ENCODE measurements at regions not wholly inside any gene's neighbourhood (a gene's known extent, or its start where the extent isn't known, plus 50 kb on each side); places are given as distances from the start of the nearest gene placed in this dataset.
A peak's percentile ranks its signal among the peaks of the same experiment; 100 is the strongest.
"Not testable (repeated sequence)": the region's sequence is repeated elsewhere in the genome, so short reads cannot be mapped to it uniquely, and the experiment has no call there.

- no peak for DNase-seq (ENCODE audit: low spot score)
These were observed 224.5 kb upstream of the CENPE start for GRCh38 chr4:103422467-103423219.

DNA sequence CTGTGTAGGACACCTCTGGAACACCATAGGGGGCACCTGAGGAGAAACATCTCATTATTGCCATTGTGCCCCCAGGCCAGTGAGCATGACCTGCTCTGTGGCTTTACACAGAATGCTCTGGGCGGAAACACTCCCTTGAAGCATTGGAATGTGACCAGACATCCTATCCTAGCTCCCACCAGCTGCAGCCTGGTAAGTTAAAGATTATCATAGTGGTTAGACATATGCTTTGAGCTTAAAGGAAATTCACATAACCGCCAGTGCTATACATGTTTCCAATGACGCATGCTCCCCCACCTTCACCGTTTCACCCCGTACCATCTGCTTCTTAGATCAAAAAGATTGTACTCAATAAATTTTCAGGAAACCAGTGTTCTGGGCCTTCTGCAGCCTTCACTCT is 217.7 kb upstream of the CENPE start:
- no peak for DNase-seq (ENCODE audit: low spot score)

DNA sequence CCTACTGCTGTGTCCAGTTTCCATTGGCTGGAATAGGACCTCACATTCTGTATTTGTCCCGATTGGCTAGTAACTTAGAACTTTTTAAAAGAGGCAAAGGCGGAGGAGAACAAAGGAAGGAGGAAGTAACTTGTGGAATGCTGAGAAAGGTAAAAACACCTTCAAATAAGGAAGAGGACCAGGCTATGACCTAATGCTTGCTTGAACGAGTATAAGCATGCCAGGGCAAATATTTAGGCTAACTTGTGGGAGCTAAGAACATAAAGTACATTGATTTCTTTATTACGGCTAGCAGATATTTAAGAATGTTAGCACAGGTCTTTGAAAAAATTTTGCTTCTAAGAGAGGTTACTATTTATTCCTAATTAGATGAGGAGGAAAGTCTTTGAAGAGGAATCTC is 214.5 kb upstream of the CENPE start:
- not testable (repeated sequence) for DNase-seq (ENCODE audit: low spot score)

- no peak for DNase-seq (ENCODE audit: low spot score)
These were observed 212.2 kb upstream of the CENPE start for GRCh38 chr4:103410386-103410785.

- DNase-seq (ENCODE audit: low spot score) = no peak
These were observed 207.3 kb upstream of the CENPE start for GRCh38 chr4:103405415-103405814.

DNA sequence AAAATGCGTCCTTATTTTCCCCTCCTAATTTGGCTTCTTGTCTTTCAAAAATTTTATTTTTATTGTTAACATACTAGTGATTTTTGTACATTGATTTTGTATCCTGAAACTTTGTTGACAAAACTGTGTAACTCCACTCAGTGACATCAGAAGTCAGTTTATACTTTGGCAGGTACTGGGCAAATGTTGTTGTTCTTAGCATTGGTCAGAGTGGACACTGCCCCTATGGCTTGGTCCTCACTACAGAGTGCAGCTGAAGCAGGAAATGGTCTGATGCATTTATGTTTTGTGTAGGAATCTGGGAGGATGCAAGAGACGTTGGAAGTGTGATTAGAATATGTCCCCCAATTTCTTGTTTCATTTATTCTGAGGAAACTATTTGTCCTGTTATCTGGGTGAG is 205.5 kb upstream of the CENPE start:
- DNase-seq (ENCODE audit: low spot score) = no peak

DNA sequence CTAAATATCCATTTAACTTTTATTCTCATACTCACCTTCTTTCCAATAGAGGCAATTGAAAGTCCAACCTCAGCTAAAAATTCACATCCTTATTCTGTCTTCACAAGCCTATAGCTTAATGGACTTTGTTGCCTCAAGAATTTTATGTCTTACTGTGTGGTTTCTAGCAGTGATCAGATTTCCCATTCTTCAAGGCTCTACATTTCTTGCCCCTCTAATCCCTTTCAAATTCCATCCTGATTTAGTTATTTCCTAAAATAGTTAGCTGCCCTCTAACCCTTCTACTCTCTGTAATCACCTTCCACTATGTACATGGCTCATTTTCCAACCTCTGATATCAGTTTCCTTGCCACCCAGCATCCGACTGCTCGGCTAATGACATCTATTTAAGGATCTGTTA is 204.1 kb upstream of the CENPE start:
- no peak for DNase-seq (ENCODE audit: low spot score)

DNA sequence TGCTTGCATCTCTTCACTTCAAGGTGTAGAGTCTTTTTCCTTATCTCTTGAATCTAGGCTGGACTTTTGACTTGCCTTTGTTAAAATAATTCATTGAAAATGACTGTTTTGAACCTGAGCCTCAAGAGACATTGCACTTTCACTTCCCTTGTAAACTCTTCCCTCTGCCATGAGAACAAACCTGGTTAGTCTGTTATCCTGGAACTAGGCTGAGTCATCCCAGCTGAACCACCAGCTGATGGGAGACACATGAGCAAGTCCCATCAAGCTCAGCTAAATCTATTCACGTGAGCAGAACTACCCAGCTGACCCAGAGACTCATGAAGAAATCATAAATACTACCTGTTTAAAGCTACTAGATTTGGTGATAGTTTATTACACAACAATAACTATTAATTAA is 202.3 kb upstream of the CENPE start:
- DNase-seq (ENCODE audit: low spot score) = no peak

- no peak for DNase-seq (ENCODE audit: low spot score)
These were observed 199.4 kb upstream of the CENPE start for GRCh38 chr4:103397541-103397940.

DNA sequence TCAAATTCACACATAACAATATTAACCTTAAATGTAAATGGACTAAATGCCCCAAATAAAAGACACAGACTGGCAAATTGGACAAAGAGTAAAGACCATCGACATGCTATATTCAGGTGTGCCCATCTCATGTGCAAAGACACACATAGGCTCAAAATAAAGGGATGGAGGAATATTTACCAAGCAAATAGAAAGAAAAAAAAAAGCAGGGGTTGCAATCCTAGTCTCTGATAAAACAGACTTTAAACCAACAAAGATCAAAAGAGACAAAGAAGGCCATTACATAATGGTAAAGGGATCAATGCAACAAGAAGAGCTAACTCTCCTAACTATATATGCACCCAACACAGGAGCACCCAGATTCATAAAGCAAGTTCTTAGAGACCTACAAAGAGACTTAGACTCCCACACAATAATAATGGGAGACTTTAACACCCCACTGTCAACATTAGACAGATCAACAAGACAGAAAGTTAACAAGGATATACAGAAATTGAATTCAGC is 189.4 kb upstream of the CENPE start:
- not testable (repeated sequence) for DNase-seq (ENCODE audit: low spot score)

DNA sequence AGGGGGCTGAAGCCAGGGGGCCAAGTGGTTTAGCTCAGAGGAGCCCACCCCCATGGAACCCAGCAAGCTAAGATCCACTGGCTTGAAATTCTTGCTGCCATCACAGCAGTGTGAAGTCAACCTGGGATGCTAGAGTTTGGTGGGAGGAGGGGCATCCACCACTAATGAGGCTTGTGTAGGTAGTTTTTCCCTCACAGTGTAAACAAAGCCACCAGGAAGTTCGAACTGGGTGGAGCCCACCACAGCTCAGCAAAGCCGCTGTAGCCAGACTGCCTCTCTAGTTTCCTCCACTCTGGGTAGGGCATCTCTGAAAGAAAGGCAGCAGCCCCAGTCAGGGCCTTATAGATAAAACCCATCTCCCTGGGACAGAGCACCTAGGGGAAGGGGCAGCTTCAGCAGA is 187.4 kb upstream of the CENPE start:
- DNase-seq (ENCODE audit: low spot score) = not testable (repeated sequence)

DNA sequence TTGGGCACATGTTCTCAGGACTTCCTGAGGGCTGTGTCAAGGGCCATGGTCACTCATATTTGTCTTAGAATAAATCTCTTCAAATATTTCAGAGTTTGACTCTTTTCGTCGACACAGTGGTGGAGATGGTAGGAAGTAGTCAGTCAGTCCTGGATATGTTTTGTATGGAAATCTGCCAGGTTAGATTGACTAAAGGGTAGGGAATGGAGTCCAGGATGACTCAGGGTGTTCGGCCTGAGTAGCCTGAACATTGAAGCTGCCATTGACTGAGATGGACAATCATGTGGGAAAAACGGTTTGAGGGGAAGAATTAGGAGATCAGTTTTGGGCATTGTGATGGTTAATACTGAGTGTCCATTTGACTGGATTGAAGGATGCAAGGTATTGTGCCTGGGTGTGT is 177.1 kb upstream of the CENPE start:
- no peak for DNase-seq (ENCODE audit: low spot score)

- DNase-seq (ENCODE audit: low spot score) = no peak
These were observed 176.6 kb upstream of the CENPE start for GRCh38 chr4:103374758-103375157.

GRCh38 chr4:103374306-103374705 is 176.2 kb upstream of the CENPE start:
- no peak for DNase-seq (ENCODE audit: low spot score)

DNA sequence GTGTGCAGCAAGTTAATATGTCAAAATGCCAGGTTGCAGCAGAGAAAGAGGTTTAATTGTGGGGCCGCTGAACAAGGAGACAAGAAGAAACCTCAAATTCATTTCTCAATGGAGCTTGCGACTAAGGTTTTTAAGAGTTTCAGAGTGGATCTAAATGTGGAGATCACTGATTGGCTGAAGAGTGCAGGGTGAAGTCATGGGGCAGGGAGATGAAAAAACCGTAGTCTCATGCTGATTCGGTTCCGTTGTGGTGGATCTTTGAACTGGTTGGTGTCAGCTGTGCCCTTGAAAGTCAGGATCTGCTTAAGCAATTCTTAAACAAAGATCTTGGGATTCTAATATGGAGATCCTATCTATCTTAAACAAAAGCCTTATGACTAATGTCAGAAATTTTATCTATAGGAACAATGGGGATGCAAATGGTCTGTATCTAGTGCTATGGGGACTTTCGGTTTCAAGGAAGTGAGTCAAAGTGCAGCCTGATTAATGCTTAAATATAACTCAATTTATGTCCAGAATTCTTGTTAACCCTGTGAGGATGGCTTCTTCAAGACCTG is 173.9 kb upstream of the CENPE start:
- no peak for DNase-seq (ENCODE audit: low spot score)

GRCh38 chr4:103370336-103370735 is 172.2 kb upstream of the CENPE start:
- DNase-seq (ENCODE audit: low spot score) = no peak

- no peak for DNase-seq (ENCODE audit: low spot score)
These were observed 167.1 kb upstream of the CENPE start for GRCh38 chr4:103365285-103365684.

DNA sequence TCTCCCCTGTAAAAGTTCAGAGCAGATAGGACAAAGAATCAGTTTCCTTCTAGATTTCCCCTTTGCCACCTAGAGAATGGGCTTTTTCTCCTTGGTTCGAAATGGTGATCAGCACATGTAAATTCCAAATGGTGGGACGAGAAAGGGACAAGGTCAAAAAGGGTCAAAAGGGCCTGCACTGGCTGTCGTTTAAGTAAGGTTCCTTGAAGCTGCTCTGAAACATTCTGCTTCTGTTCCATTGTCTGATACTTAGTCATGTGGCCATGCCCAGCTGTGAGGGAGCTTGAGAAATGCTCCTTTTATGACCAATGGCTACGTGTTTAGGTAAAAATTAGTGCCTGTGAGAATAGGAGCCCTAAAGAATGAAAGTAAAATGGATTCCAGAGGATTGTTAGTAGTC is 165.9 kb upstream of the CENPE start:
- no peak for DNase-seq (ENCODE audit: low spot score)

GRCh38 chr4:103361926-103362325 is 163.8 kb upstream of the CENPE start:
- DNase-seq (ENCODE audit: low spot score) = no peak

DNA sequence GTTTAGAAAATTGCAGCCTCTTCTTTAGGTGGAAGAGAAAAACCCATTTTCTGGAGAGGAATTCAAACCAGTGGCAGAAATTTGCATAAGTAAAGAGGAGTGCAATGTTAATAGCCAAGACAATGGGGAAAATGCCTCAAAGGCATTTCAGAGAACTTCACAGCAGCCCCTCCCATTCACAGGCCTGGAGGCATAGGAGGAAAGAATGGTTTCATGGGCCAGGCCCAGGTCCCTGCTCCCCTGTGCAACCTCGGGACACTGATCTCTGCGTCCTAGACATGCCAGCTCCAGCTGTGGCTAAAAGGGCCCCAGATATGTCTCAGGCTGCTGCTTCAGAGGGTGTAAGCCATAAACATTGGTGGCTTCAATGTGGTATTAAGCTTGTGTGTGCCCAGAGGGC is 161.8 kb upstream of the CENPE start:
- no peak for DNase-seq (ENCODE audit: low spot score)

DNA sequence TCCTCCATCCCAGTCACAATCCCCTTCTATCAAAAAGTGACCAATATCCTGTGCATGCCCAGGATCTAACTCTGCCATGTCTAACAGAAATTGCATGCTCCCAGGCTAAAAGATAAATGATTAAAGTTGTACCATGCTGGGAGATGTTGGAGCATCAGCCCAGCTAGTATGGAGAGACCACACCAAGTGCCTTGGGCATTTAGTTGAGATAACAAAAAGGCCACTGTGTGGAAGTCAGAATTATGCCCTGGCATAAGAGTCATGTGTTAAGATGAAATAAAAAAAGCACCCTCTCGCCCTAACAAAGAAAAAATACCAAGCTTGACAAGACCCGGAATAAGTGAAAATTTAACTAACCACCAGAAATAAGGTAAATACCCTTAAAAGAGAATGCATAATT is 155.9 kb upstream of the CENPE start:
- DNase-seq (ENCODE audit: low spot score) = no peak

GRCh38 chr4:103329642-103330041 is 131.5 kb upstream of the CENPE start:
- no peak for DNase-seq (ENCODE audit: low spot score)

- peak; percentile 5 for DNase-seq (ENCODE audit: low spot score)
These were observed 126.7 kb upstream of the CENPE start for GRCh38 chr4:103324811-103325210.

DNA sequence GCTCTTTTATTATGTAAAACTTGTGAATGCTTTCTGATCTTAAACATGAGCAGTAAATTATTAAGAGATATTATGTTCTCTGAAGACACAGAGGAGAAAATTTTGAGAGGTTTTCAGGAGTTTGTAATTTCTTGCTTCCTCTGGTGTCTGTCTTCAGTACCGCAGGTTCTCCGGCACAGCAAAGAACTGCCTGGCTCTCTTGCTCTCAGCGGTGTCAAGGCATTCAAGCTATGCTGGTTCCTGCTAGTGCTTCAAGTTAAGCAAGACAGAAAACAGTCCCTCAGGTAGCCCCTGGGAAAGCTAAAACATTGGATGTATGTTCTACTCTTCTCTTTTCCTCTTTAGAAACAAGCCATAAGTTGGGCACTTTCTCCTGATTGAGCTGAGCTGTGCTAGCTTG is 120.2 kb upstream of the CENPE start:
- DNase-seq (ENCODE audit: low spot score) = no peak

Data from umbilical cord (tissue), 1 donor.